HG03571 (cell line): ENCODE measurements at regions not wholly inside any gene's neighbourhood (a gene's known extent, or its start where the extent isn't known, plus 50 kb on each side); places are given as distances from the start of the nearest gene placed in this dataset.
"Not testable (repeated sequence)": the region's sequence is repeated elsewhere in the genome, so short reads cannot be mapped to it uniquely, and the experiment has no call there.

Source experiments
- ATAC-seq: cut with Tn5 transposase; IDR thresholded peaks from one replicate; pipeline ENCODE4 v1.9.1; 2021; ENCODE audit not compliant: unreplicated experiment

GRCh38 chr13:79836121-79836520 is 355.2 kb downstream of the NDFIP2 start:
- not testable (repeated sequence) for ATAC-seq

- ATAC-seq = no peak
These were observed 353.9 kb downstream of the NDFIP2 start for GRCh38 chr13:79834876-79835275.

GRCh38 chr13:79833991-79834390 is 353.0 kb downstream of the NDFIP2 start:
- no peak for ATAC-seq

GRCh38 chr13:79831556-79831955 is 350.6 kb downstream of the NDFIP2 start:
- ATAC-seq = no peak

GRCh38 chr13:79830945-79831344 is 350.0 kb downstream of the NDFIP2 start:
- no peak for ATAC-seq

GRCh38 chr13:79830426-79830825 is 349.5 kb downstream of the NDFIP2 start:
- ATAC-seq = no peak

GRCh38 chr13:79829880-79830279 is 348.9 kb downstream of the NDFIP2 start:
- no peak for ATAC-seq

GRCh38 chr13:79825959-79826358 is 345.0 kb downstream of the NDFIP2 start:
- no peak for ATAC-seq

- no peak for ATAC-seq
These were observed 334.1 kb downstream of the NDFIP2 start for GRCh38 chr13:79815041-79815440.

- peak; percentile 60 for ATAC-seq
These were observed 331.3 kb downstream of the NDFIP2 start for GRCh38 chr13:79812070-79812850.

- ATAC-seq = no peak
These were observed 330.2 kb downstream of the NDFIP2 start for GRCh38 chr13:79811170-79811569.

- ATAC-seq = no peak
These were observed 329.7 kb downstream of the NDFIP2 start for GRCh38 chr13:79810669-79811068.

GRCh38 chr13:79810018-79810417 is 329.1 kb downstream of the NDFIP2 start:
- ATAC-seq = no peak

GRCh38 chr13:79808475-79808874 is 327.5 kb downstream of the NDFIP2 start:
- no peak for ATAC-seq

GRCh38 chr13:79807554-79807953 is 326.6 kb downstream of the NDFIP2 start:
- no peak for ATAC-seq

- ATAC-seq = no peak
These were observed 325.9 kb downstream of the NDFIP2 start for GRCh38 chr13:79806821-79807220.

GRCh38 chr13:79805317-79805716 is 324.4 kb downstream of the NDFIP2 start:
- no peak for ATAC-seq

GRCh38 chr13:79803989-79804388 is 323.0 kb downstream of the NDFIP2 start:
- ATAC-seq = no peak

- no peak for ATAC-seq
These were observed 322.3 kb downstream of the NDFIP2 start for GRCh38 chr13:79803296-79803695.

GRCh38 chr13:79802389-79803085 is 321.6 kb downstream of the NDFIP2 start:
- no peak for ATAC-seq

- no peak for ATAC-seq
These were observed 318.3 kb downstream of the NDFIP2 start for GRCh38 chr13:79799059-79799867.

GRCh38 chr13:79796136-79796535 is 315.2 kb downstream of the NDFIP2 start:
- ATAC-seq = no peak
